Left forelimb (tissue), 1 donor: ENCODE measurements at regions not wholly inside any gene's neighbourhood (a gene's known extent, or its start where the extent isn't known, plus 50 kb on each side); places are given as distances from the start of the nearest gene placed in this dataset.

Source experiments
- DNase-seq: peaks from one replicate; pipeline ENCODE4 v3.0.0-alpha.2; 2018; ENCODE audit warnings: low spot score

- DNase-seq = no peak
These were observed 681.4 kb downstream of the MCTP2 start for GRCh38 chr15:94912760-94913159.

- DNase-seq = no peak
These were observed 685.7 kb downstream of the MCTP2 start for GRCh38 chr15:94917068-94917467.

DNA sequence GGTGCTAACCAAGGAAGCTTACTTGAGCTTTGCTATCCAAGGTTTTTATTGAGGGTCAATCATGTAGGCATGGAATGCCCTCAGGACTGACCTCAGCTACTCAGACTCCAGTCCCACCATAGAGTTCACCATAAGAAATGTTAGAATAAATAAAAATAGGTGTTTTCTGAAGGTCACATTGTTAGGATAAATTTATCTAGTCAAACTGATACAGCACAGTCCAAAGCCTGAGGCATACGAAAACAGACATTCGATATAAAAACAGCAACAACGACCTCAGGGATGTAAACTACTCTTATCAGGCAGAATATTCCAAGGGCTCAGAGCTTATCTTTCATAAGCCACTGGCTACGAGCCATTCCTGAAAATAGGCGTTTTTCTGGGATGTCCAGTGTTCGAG is 690.6 kb downstream of the MCTP2 start:
- no peak for DNase-seq

DNA sequence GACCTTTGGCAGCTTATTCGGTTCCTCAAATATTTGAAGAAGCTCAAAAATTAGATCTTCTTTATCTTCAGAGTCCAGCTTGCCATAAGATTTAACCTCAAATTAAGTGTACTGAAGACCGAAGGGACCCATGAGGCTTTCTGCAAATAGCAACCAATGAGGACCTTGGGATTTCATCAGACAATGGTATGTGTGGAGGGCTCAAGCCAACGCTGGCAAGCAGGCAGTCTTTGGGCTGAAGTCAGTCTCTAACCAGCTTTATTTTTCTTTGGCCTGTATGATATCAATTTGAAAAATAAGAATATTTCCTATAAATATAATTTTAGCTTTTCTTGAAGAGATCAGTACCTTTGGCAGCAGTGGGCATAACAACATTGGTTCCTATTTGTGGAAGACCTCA is 692.7 kb downstream of the MCTP2 start:
- no peak for DNase-seq

DNA sequence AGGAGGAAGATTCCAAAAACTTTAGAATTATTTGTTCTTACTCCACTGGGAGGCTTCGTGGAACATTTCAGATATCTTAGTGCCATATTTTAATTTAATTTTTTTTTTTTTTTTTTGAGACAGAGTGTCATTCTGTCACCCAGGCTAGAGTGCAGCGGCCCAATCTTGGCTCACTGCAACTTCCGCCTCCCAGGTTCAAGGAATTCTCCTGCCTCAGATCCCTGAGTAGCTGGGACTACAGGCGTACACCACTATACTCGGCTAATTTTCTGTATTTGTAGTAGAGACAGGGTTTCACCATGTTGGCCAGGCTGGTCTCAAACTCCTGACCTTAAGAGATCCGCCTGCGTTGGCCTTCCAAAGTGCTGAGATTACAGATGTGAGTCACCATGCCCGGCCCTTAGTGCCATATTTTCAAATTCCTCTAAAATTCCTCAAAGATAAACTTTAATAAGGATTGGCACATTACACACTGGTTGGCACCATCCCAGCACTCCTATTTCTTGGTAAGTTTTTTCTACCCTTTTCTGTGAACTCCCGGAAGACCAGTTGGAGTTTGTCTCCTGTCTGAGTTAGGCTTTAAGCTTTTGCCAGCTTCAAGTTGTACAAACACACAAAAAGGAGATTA is 693.7 kb downstream of the MCTP2 start:
- no peak for DNase-seq

DNA sequence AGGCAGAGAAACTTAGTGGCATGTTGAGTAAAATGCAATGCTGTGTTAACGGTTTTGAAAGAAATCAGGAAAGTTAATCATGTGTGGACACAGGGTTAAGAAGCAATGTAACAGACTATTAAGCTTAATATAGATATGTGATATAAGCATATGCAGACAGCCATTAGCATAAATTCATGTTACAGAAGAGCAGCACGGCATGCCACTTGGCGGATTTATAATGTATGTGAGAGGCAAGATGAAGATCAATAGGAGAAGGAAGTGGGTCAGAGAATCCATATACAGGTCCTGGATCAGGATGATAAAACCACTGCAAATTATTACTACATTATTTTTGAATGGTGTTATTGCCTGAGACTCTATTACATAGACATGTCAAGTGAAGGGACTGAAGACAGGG is 694.3 kb downstream of the MCTP2 start:
- no peak for DNase-seq

GRCh38 chr15:94927003-94927402 is 695.6 kb downstream of the MCTP2 start:
- no peak for DNase-seq

- no peak for DNase-seq
These were observed 697.9 kb downstream of the MCTP2 start for GRCh38 chr15:94929282-94929681.

GRCh38 chr15:94930441-94930840 is 699.1 kb downstream of the MCTP2 start:
- no peak for DNase-seq

- no peak for DNase-seq
These were observed 699.6 kb downstream of the MCTP2 start for GRCh38 chr15:94930960-94931359.

- no peak for DNase-seq
These were observed 703.1 kb downstream of the MCTP2 start for GRCh38 chr15:94934440-94934839.

GRCh38 chr15:94937242-94937641 is 705.9 kb downstream of the MCTP2 start:
- DNase-seq = no peak

DNA sequence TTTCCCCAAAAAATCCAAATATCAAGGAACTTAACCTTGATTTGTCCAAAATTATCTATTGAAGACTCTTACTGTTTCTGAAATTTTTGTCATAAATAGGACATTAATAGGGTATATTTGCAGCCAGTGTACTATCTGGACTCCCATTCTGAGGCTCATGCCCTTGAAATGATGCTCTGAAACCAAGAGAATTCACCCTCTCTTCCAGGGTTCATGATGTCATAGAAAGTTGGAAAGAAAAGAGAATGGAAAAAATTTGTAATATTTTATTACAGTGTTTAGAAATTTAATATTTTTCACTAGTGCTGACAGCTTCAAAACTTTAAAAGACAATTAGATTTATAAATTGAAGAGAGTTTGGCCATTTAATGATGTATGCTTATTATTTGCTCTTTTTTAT is 712.5 kb downstream of the MCTP2 start:
- DNase-seq = no peak

DNA sequence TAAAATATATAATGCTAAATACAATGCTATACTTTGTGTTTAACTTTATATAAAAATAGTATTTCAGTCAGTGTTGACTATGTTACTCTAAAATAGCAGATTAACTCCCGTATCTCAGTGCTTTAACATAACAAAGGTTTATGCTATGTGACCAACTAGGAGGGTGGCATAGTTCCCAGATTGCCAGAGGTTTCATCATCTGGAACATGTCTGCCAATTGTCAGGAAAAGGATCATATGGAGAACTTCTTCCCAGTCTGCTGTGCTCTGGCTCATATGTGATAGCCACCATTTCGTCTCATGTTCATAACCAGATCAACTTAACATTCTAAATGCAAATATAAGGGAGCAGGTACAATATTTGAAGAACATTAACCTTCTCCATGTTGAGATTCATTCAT is 720.2 kb downstream of the MCTP2 start:
- no peak for DNase-seq

DNA sequence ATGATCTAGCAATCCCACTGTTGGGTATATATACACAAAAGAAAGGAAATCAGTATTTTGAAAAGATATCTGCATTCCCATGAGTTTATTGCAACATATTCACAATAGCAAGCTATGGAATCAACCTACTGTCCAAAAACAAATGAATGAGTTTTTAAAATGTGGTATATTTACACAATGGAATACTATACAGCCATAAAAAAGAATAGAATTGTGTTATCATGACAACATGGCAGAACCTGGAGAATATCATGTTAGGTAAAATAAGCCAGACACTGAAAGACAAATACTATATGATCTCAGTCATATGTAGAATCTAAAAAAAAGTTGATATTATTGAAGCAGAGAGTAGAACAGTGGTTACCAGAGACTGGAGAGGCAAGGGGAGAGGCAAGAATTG is 732.6 kb downstream of the MCTP2 start:
- no peak for DNase-seq

GRCh38 chr15:94965593-94965992 is 734.2 kb downstream of the MCTP2 start:
- DNase-seq = no peak

- DNase-seq = no peak
These were observed 736.8 kb downstream of the MCTP2 start for GRCh38 chr15:94968133-94968532.

- DNase-seq = no peak
These were observed 738.7 kb downstream of the MCTP2 start for GRCh38 chr15:94970096-94970495.

DNA sequence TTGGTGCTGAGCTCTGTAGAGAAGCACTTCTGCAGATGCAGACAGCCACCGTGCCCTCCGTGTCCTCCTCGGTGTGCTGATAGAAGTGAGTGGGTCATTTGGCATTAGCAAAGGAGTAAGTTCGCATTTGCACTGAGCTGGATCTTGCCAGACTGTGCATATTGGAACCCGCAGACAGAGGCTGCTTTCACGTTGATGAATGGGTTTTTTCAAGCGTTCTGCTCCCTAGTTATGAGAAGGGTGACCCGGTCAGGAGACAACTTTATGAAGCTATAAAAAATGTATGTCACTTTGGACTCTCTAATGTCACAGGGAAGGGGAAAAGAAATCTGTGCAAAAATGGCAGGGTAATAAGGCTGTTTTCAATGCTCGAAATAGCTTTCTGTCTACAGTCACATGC is 739.4 kb downstream of the MCTP2 start:
- no peak for DNase-seq

GRCh38 chr15:94972314-94972713 is 741.0 kb downstream of the MCTP2 start:
- no peak for DNase-seq

- no peak for DNase-seq
These were observed 755.7 kb downstream of the MCTP2 start for GRCh38 chr15:94987085-94987484.

- DNase-seq = no peak
These were observed 760.4 kb downstream of the MCTP2 start for GRCh38 chr15:94991718-94992117.

- DNase-seq = no peak
These were observed 778.3 kb downstream of the MCTP2 start for GRCh38 chr15:95009635-95010034.

- no peak for DNase-seq
These were observed 782.0 kb downstream of the MCTP2 start for GRCh38 chr15:95013381-95013780.
